Neural crest cell (in vitro differentiated cells): ENCODE measurements at regions not wholly inside any gene's neighbourhood (a gene's known extent, or its start where the extent isn't known, plus 50 kb on each side); places are given as distances from the start of the nearest gene placed in this dataset.

Experiments
- DNase-seq: peaks from one replicate; pipeline ENCODE4 v3.0.0; 2021; ENCODE audit warnings: low read depth, mixed read lengths, low spot score
- H3K27ac Mint-ChIP-seq: one replicate; pipeline ENCODE4 v1.8.0; 2021; ENCODE audit warnings: mild to moderate bottlenecking, mixed read lengths; ENCODE audit not compliant: unreplicated experiment
- H3K27me3 Mint-ChIP-seq: 2 replicates; pipeline ENCODE4 v1.8.0; 2021; ENCODE audit warnings: low read depth, mild to moderate bottlenecking, mixed read lengths
- H3K36me3 Mint-ChIP-seq: 2 replicates; pipeline ENCODE4 v1.8.0; 2021; ENCODE audit warnings: low read depth, mild to moderate bottlenecking, mixed read lengths
- H3K4me1 Mint-ChIP-seq: 2 replicates; pipeline ENCODE4 v1.8.0; 2021; ENCODE audit warnings: mixed read lengths
- H3K4me3 Mint-ChIP-seq: one replicate; pipeline ENCODE4 v1.8.0; 2021; ENCODE audit warnings: mild to moderate bottlenecking, mixed read lengths
- H3K9me3 Mint-ChIP-seq: 2 replicates; pipeline ENCODE4 v1.8.0; 2021; ENCODE audit warnings: mixed read lengths
- TF ChIP-seq, protein P1 (sequence below): fragments of 200-600 bp; sonication (generic); conservative IDR thresholded peaks from 2 replicates; pipeline ENCODE4 v1.5.0; 2021; ENCODE audit warnings: antibody characterized with exemption, mild to moderate bottlenecking

GRCh38 chr20:62532921-62533320 is 57.1 kb upstream of the GATA5 start:
- Mint-ChIP-seq H3K27me3 (no peaks in the 10 kb centered on the region), H3K4me3 (no peak overlapping the region), H3K9me3 (no peaks in the 10 kb centered on the region), H3K4me1 (peaks cover 10% of the 10 kb centered on the region), H3K36me3 (no peaks in the 10 kb centered on the region), H3K27ac (no peak overlapping the region)
- TF ChIP-seq, protein P1, sequence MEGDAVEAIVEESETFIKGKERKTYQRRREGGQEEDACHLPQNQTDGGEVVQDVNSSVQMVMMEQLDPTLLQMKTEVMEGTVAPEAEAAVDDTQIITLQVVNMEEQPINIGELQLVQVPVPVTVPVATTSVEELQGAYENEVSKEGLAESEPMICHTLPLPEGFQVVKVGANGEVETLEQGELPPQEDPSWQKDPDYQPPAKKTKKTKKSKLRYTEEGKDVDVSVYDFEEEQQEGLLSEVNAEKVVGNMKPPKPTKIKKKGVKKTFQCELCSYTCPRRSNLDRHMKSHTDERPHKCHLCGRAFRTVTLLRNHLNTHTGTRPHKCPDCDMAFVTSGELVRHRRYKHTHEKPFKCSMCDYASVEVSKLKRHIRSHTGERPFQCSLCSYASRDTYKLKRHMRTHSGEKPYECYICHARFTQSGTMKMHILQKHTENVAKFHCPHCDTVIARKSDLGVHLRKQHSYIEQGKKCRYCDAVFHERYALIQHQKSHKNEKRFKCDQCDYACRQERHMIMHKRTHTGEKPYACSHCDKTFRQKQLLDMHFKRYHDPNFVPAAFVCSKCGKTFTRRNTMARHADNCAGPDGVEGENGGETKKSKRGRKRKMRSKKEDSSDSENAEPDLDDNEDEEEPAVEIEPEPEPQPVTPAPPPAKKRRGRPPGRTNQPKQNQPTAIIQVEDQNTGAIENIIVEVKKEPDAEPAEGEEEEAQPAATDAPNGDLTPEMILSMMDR = no peak
- no peak for DNase-seq

DNA sequence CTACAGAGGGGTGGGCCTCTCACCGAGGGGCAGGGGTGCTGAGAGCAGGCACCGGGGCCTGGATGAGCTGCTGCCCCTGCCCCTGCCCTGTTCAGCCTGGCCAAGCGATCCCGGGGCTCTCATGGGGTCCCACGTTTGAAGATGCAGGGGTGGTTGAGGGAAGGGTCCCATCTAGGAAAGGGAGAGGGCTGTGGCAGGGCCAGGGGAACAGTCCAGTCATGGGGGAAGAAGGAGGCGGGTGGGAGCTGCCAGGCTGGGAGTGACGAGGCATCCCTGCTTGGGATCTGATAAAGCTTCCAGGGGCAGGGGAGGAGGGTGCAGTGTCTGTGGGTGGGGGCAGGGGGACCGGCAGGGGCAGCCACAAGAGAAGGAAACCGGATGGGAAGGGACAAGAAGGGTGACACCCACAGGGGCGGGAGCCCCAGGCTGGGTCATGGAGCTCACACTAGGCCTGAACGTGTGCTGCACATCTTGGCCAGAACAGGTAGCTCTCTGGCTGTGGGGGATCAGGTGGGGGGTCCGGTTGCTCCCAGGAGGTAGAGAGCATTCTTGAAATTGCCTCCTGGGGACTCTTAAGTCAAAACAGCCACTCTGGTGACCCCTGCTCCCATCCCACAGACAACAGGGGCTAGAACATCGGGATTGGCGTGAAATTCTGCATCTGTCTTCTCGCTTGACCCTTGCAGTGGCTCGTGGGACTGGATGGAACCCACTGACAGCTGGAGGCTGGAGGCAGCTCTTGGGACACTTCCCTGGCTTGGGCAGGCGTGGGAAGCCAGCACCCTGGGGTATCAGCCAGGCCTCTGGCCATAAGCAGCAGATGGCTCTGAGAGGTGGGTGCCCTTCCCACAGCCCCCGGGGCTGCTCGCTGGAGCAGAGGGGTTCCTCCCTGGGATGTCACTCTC is 58.0 kb upstream of the GATA5 start:
- H3K36me3 Mint-ChIP-seq = no peaks in the 10 kb centered on the region
- H3K27me3 Mint-ChIP-seq = no peaks in the 10 kb centered on the region
- no peak overlapping the region for H3K27ac Mint-ChIP-seq
- TF ChIP-seq, protein P1 = no peak
- no peaks in the 10 kb centered on the region for H3K9me3 Mint-ChIP-seq
- DNase-seq = no peak
- H3K4me1 Mint-ChIP-seq = peaks cover 9% of the 10 kb centered on the region
- no peak overlapping the region for H3K4me3 Mint-ChIP-seq

GRCh38 chr20:62534526-62535221 is 58.9 kb upstream of the GATA5 start:
- TF ChIP-seq, protein P1 = no peak
- Mint-ChIP-seq H3K9me3 (no peaks in the 10 kb centered on the region), H3K4me1 (peaks cover 3% of the 10 kb centered on the region), H3K4me3 (no peak overlapping the region), H3K36me3 (no peaks in the 10 kb centered on the region), H3K27me3 (no peaks in the 10 kb centered on the region), H3K27ac (no peak overlapping the region)
- DNase-seq = no peak

DNA sequence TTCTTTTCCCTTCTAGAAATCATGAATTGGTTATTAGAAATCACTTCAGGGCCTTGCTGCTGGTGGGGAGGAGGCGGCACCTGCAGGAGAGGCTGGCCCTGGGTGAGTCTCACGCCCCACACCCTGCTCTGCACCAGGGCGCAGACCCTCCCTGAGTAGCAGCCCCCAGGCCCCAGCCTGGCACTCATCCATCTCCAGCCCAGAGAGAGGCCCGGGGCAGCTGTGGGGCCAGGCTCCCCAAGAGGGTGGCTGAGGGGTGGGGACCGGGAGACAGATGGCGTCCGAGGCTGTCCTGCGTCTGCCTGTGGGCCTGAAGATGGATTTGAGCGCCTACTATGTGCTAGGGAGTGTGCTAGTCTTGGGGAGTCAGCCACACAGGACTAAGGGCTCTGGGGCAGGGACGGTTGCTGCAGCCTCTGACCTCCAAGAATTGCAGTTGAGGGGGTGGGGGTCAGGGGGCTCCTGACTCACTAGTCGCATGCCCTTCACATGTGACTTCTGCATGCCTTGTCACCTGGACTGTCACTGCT is 59.6 kb upstream of the GATA5 start:
- no peaks in the 10 kb centered on the region for H3K36me3 Mint-ChIP-seq
- DNase-seq = no peak
- TF ChIP-seq, protein P1 = no peak
- no peak overlapping the region for H3K27ac Mint-ChIP-seq
- H3K9me3 Mint-ChIP-seq = no peaks in the 10 kb centered on the region
- no peaks in the 10 kb centered on the region for H3K4me1 Mint-ChIP-seq
- no peak overlapping the region for H3K4me3 Mint-ChIP-seq
- no peaks in the 10 kb centered on the region for H3K27me3 Mint-ChIP-seq

- Mint-ChIP-seq H3K36me3 (no peaks in the 10 kb centered on the region), H3K27ac (no peak overlapping the region), H3K4me1 (no peaks in the 10 kb centered on the region), H3K4me3 (no peak overlapping the region), H3K9me3 (no peaks in the 10 kb centered on the region), H3K27me3 (no peaks in the 10 kb centered on the region)
- TF ChIP-seq, protein P1 = no peak
- no peak for DNase-seq
These were observed 60.2 kb upstream of the GATA5 start for GRCh38 chr20:62535964-62536363.
